Trophoblast cell (in vitro differentiated cells and primary cell): ENCODE measurements at regions not wholly inside any gene's neighbourhood (a gene's known extent, or its start where the extent isn't known, plus 50 kb on each side); places are given as distances from the start of the nearest gene placed in this dataset.

ENCODE experiments used
- DNase-seq, 2 donors: peaks; one replicate each; pipeline ENCODE4 v3.0.0-alpha.2; 2016
- H2AFZ ChIP-seq: 2 replicates; pipeline ENCODE4 v1.6.1; 2013; ENCODE audit warnings: low read length, moderate library complexity, mild to moderate bottlenecking; ENCODE audit not compliant: insufficient read depth, poor library complexity
- H2AK5ac ChIP-seq: 2 replicates; pipeline ENCODE4 v1.6.1; 2013; ENCODE audit warnings: mild to moderate bottlenecking, low read length
- H2BK120ac ChIP-seq: 2 replicates; pipeline ENCODE4 v1.6.1; 2013; ENCODE audit warnings: low read length, mild to moderate bottlenecking, moderate library complexity; ENCODE audit not compliant: insufficient read depth, poor library complexity
- H2BK12ac ChIP-seq: 2 replicates; pipeline ENCODE4 v1.6.1; 2013; ENCODE audit warnings: mild to moderate bottlenecking, low read length, moderate library complexity
- H2BK5ac ChIP-seq: 2 replicates; pipeline ENCODE4 v1.6.1; 2013; ENCODE audit warnings: low read length, low read depth, moderate library complexity, mild to moderate bottlenecking; ENCODE audit not compliant: poor library complexity
- H3K14ac ChIP-seq: 2 replicates; pipeline ENCODE4 v1.6.1; 2013; ENCODE audit warnings: mild to moderate bottlenecking, low read length
- H3K18ac ChIP-seq: 2 replicates; pipeline ENCODE4 v1.6.1; 2013; ENCODE audit warnings: mild to moderate bottlenecking, low read length
- H3K23ac ChIP-seq: 2 replicates; pipeline ENCODE4 v1.6.1; 2013; ENCODE audit warnings: low read length
- H3K27ac ChIP-seq: 2 replicates; pipeline ENCODE4 v1.5.1; 2013; ENCODE audit warnings: low read depth, mild to moderate bottlenecking, inconsistent platforms, low read length, moderate library complexity
- H3K27me3 ChIP-seq: 2 replicates; pipeline ENCODE4 v1.6.1; 2013; ENCODE audit warnings: inconsistent platforms, mild to moderate bottlenecking, low read length, moderate library complexity; ENCODE audit not compliant: insufficient read depth
- H3K36me3 ChIP-seq, 2 experiments: 1 replicate in 1 of 2; 2 replicates in 1 of 2; pipeline ENCODE4 v1.6.1; 2013; ENCODE audit warnings: low read length in 2 of 2, mild to moderate bottlenecking in 2 of 2, moderate library complexity in 1 of 2; ENCODE audit not compliant: insufficient read depth in 2 of 2, control insufficient read depth in 1 of 2
- H3K4ac ChIP-seq: 2 replicates; pipeline ENCODE4 v1.6.1; 2013; ENCODE audit warnings: low read depth, mild to moderate bottlenecking, low read length, moderate library complexity
- H3K4me1 ChIP-seq, 2 experiments: 1 replicate in 1 of 2; 2 replicates in 1 of 2; pipeline ENCODE4 v1.6.1; 2013; ENCODE audit warnings: low read length in 2 of 2, mild to moderate bottlenecking in 2 of 2, moderate library complexity in 1 of 2; ENCODE audit not compliant: insufficient read depth in 2 of 2, control insufficient read depth in 1 of 2
- H3K4me2 ChIP-seq: 2 replicates; pipeline ENCODE4 v1.6.1; 2013; ENCODE audit warnings: inconsistent platforms, mild to moderate bottlenecking, low read length, moderate library complexity
- H3K4me3 ChIP-seq: 2 replicates; pipeline ENCODE4 v1.5.1; 2013; ENCODE audit warnings: mild to moderate bottlenecking, low read depth, low read length, inconsistent platforms
- H3K79me1 ChIP-seq: one replicate; pipeline ENCODE4 v1.6.1; 2013; ENCODE audit warnings: low read length
- H3K79me2 ChIP-seq: 2 replicates; pipeline ENCODE4 v1.6.1; 2013; ENCODE audit warnings: low read length, mild to moderate bottlenecking; ENCODE audit not compliant: control insufficient read depth, insufficient read depth, poor library complexity
- H3K9ac ChIP-seq: 2 replicates; pipeline ENCODE4 v1.6.1; 2013; ENCODE audit warnings: mild to moderate bottlenecking, low read length
- H3K9me3 ChIP-seq: 2 replicates; pipeline ENCODE4 v1.6.1; 2013; ENCODE audit warnings: low read depth, mild to moderate bottlenecking, control low read depth, inconsistent platforms, low read length; ENCODE audit not compliant: insufficient read depth
- H4K12ac ChIP-seq: 2 replicates; pipeline ENCODE4 v1.6.1; 2013; ENCODE audit warnings: low read depth, mild to moderate bottlenecking, low read length, moderate library complexity
- H4K8ac ChIP-seq: 2 replicates; pipeline ENCODE4 v1.6.1; 2013; ENCODE audit warnings: low read depth, mild to moderate bottlenecking, low read length, moderate library complexity
- H4K91ac ChIP-seq: one replicate; pipeline ENCODE4 v1.6.1; 2013; ENCODE audit warnings: low read depth, mild to moderate bottlenecking, low read length, moderate library complexity
- WGBS: extraction: QIAGEN DNeasy Blood & Tissue Kit; methylation state at CpG from one replicate; pipeline ENCODE4 v1.1.7; 2013; ENCODE audit warnings: missing lambda C conversion rate; ENCODE audit not compliant: insufficient read length, insufficient coverage; ENCODE audit errors: extremely low coverage; 5-methylcytosine and 5-hydroxymethylcytosine counted together

DNA sequence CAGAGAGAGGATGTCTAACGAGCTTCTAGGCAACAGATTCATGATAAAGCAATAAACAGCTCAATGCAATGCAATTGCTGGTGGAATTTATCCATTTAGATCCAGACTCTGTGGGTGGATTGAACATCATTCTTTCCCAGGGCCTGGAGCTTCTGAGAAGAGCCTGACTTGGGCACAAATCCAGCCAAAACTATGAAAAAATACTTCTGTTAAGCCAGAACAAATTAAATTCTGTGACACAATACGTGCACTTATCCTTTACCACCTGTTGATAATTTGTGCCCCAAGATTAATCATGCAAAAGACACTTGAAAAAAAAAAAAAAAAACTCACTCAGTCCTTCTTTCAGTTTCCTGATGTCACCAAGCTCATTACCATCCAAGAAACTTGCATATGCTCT lies 446.0 kb upstream of the DCN start:
- no CpG with 5 or more reads among the region's 2 CpGs for WGBS
- H3K36me3 ChIP-seq: no peaks in the 10 kb centered on the region
- H2BK12ac ChIP-seq: no peak overlapping the region
- H3K4me1 ChIP-seq: no peaks in the 10 kb centered on the region
- H4K8ac ChIP-seq: no peak overlapping the region
- H3K9ac ChIP-seq: no peak overlapping the region
- no peak overlapping the region for H3K4me3 ChIP-seq
- no peak overlapping the region for H3K27ac ChIP-seq
- no peak overlapping the region for H4K91ac ChIP-seq
- H4K12ac ChIP-seq: no peak overlapping the region
- no peak overlapping the region for H3K4ac ChIP-seq
- H2BK120ac ChIP-seq: no peak overlapping the region
- no peak overlapping the region for H2AFZ ChIP-seq
- no peaks in the 10 kb centered on the region for H3K79me1 ChIP-seq
- no peak overlapping the region for H2AK5ac ChIP-seq
- no peak overlapping the region for H2BK5ac ChIP-seq
- no peaks in the 10 kb centered on the region for H3K79me2 ChIP-seq
- no peaks in the 10 kb centered on the region for H3K9me3 ChIP-seq
- no peak for DNase-seq
- no peaks in the 10 kb centered on the region for H3K27me3 ChIP-seq
- H3K18ac ChIP-seq: no peak overlapping the region
- H3K23ac ChIP-seq: no peak overlapping the region
- H3K14ac ChIP-seq: no peak overlapping the region
- H3K4me2 ChIP-seq: no peak overlapping the region

DNA sequence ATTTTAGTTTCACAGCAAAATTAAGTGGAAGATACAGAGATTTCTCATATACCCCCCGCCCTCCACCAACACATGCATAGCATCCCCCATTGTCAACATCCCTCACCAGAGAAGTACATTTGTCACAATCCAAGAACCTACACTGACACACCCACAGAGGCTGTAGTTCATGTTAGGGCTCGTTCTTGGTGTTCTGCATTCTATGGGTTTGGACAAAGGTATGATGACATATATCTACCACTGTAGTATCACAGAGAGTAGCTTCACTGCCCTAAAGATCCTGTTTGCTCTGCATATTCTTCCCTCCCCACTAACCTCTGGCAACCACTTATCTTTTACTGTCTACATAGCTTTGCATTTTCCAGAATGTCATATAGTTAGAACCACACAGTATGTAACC lies 444.6 kb upstream of the DCN start:
- Histone ChIP-seq H3K4me1 (no peaks in the 10 kb centered on the region), H3K4ac (no peak overlapping the region), H3K79me1 (no peaks in the 10 kb centered on the region), H3K14ac (no peak overlapping the region), H2AFZ (no peak overlapping the region), H3K79me2 (no peaks in the 10 kb centered on the region), H3K4me3 (no peak overlapping the region), H4K91ac (no peak overlapping the region), H3K4me2 (no peak overlapping the region), H3K27me3 (no peaks in the 10 kb centered on the region), H2BK120ac (no peak overlapping the region), H2AK5ac (no peak overlapping the region), H3K9ac (no peak overlapping the region), H3K23ac (no peak overlapping the region), H3K9me3 (no peaks in the 10 kb centered on the region), H2BK12ac (no peak overlapping the region), H4K12ac (no peak overlapping the region), H3K27ac (no peak overlapping the region), H4K8ac (no peak overlapping the region), H3K36me3 (no peaks in the 10 kb centered on the region), H2BK5ac (no peak overlapping the region), H3K18ac (no peak overlapping the region)
- no peak for DNase-seq
- no CpG with 5 or more reads among the region's 2 CpGs for WGBS

- no peak overlapping the region for H2BK12ac ChIP-seq
- no peak overlapping the region for H3K18ac ChIP-seq
- no peak overlapping the region for H3K27ac ChIP-seq
- H3K27me3 ChIP-seq: no peaks in the 10 kb centered on the region
- no peaks in the 10 kb centered on the region for H3K79me2 ChIP-seq
- no CpG with 5 or more reads among the region's 2 CpGs for WGBS
- no peak overlapping the region for H3K4ac ChIP-seq
- no peaks in the 10 kb centered on the region for H3K4me1 ChIP-seq
- no peak overlapping the region for H4K8ac ChIP-seq
- no peak overlapping the region for H2AFZ ChIP-seq
- no peak overlapping the region for H2AK5ac ChIP-seq
- H2BK5ac ChIP-seq: no peak overlapping the region
- H3K23ac ChIP-seq: no peak overlapping the region
- no peak overlapping the region for H2BK120ac ChIP-seq
- H4K12ac ChIP-seq: no peak overlapping the region
- H3K4me3 ChIP-seq: no peak overlapping the region
- DNase-seq: no peak
- H3K14ac ChIP-seq: no peak overlapping the region
- no peaks in the 10 kb centered on the region for H3K36me3 ChIP-seq
- no peaks in the 10 kb centered on the region for H3K9me3 ChIP-seq
- H3K79me1 ChIP-seq: no peaks in the 10 kb centered on the region
- H3K9ac ChIP-seq: no peak overlapping the region
- no peak overlapping the region for H4K91ac ChIP-seq
- no peak overlapping the region for H3K4me2 ChIP-seq
These were observed 440.4 kb upstream of the DCN start for GRCh38 chr12:91622981-91623380.

- Histone ChIP-seq H4K12ac (no peak overlapping the region), H4K8ac (no peak overlapping the region), H2AK5ac (no peak overlapping the region), H3K79me1 (no peaks in the 10 kb centered on the region), H3K36me3 (no peaks in the 10 kb centered on the region), H3K14ac (no peak overlapping the region), H2BK12ac (no peak overlapping the region), H3K27me3 (no peaks in the 10 kb centered on the region), H3K79me2 (no peaks in the 10 kb centered on the region), H2BK120ac (no peak overlapping the region), H3K9ac (no peak overlapping the region), H3K4me2 (no peak overlapping the region), H3K9me3 (no peaks in the 10 kb centered on the region), H2AFZ (no peak overlapping the region), H3K27ac (no peak overlapping the region), H3K4ac (no peak overlapping the region), H4K91ac (no peak overlapping the region), H2BK5ac (no peak overlapping the region), H3K4me1 (no peaks in the 10 kb centered on the region), H3K23ac (no peak overlapping the region), H3K18ac (no peak overlapping the region), H3K4me3 (no peak overlapping the region)
- no peak for DNase-seq
- WGBS: no CpG with 5 or more reads among the region's 2 CpGs
These were observed 439.4 kb upstream of the DCN start for GRCh38 chr12:91622037-91622436.
